ENCODE measurements at regions not wholly inside any gene's neighbourhood (a gene's known extent, or its start where the extent isn't known, plus 50 kb on each side); places are given as distances from the start of the nearest gene placed in this dataset.

GRCh38 chr12:58481811-58482210, 438.5 kb downstream of the LRIG3 start:
- no peaks in the 10 kb centered on the region for H3K36me3 Mint-ChIP-seq
- Histone ChIP-seq H3K36me3 (replicated peaks in 1 of 2; ENCODE audit: control insufficient read depth in 1 of 2, insufficient read depth in 2 of 2, low read length in 2 of 2) (no peaks in the 10 kb centered on the region), H3K79me2 (ENCODE audit: insufficient read depth, low read length) (no peaks in the 10 kb centered on the region), H3K27ac (ENCODE audit: low read depth in 1 of 2, low read length in 2 of 2) (no peak overlapping the region), H4K20me1 (ENCODE audit: insufficient read depth, low read length) (no peaks in the 10 kb centered on the region), H3K4me2 (replicated peaks; ENCODE audit: extremely low read depth, low read length, poor library complexity, severe bottlenecking) (no peak overlapping the region), H2AFZ (ENCODE audit: insufficient read depth, low read depth, low read length, poor library complexity, severe bottlenecking) (no peak overlapping the region), H3K4me3 (replicated peaks in 1 of 3; ENCODE audit: low read depth in 2 of 3, low read length in 3 of 3) (no peak overlapping the region), H3K9ac (ENCODE audit: insufficient read depth, low read length, poor library complexity, severe bottlenecking) (no peak overlapping the region), H3K9me3 (replicated peaks in 1 of 2; ENCODE audit: control insufficient read depth in 1 of 2, insufficient read depth in 1 of 2, low read length in 2 of 2) (no peaks in the 10 kb centered on the region), H3K4me1 (ENCODE audit: control insufficient read depth in 1 of 2, insufficient read depth in 2 of 2, low read length in 2 of 2) (no peaks in the 10 kb centered on the region), H3K27me3 (ENCODE audit: control insufficient read depth in 2 of 2, insufficient read depth in 2 of 2, low read length in 2 of 2) (no peaks in the 10 kb centered on the region)
- peaks cover 0 to 2% (median 0%) of the 10 kb centered on the region in 3 donors for H3K27me3 Mint-ChIP-seq (ENCODE audit: low read depth in 3 of 3)
- DNase-seq, result no peak
- no peak overlapping the region for H3K27ac Mint-ChIP-seq
- intact Hi-C loops (cut with micrococcal nuclease), result no loop called here
- H3K9me3 Mint-ChIP-seq, result peaks cover 0 to 6% (median 4%) of the 10 kb centered on the region in 7 donors
- TF ChIP-seq, protein P1, sequence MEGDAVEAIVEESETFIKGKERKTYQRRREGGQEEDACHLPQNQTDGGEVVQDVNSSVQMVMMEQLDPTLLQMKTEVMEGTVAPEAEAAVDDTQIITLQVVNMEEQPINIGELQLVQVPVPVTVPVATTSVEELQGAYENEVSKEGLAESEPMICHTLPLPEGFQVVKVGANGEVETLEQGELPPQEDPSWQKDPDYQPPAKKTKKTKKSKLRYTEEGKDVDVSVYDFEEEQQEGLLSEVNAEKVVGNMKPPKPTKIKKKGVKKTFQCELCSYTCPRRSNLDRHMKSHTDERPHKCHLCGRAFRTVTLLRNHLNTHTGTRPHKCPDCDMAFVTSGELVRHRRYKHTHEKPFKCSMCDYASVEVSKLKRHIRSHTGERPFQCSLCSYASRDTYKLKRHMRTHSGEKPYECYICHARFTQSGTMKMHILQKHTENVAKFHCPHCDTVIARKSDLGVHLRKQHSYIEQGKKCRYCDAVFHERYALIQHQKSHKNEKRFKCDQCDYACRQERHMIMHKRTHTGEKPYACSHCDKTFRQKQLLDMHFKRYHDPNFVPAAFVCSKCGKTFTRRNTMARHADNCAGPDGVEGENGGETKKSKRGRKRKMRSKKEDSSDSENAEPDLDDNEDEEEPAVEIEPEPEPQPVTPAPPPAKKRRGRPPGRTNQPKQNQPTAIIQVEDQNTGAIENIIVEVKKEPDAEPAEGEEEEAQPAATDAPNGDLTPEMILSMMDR (IDR thresholded peaks at IDR 0.05), result no peak
- 43% methylated on average over 1 of the region's 3 CpGs for WGBS (ENCODE audit: insufficient coverage)
- H3K4me1 Mint-ChIP-seq, result no peaks in the 10 kb centered on the region
- no peak overlapping the region for H3K4me3 Mint-ChIP-seq

GRCh38 chr12:58487255-58487654, 433.0 kb downstream of the LRIG3 start:
- no peak overlapping the region for H3K9ac ChIP-seq (ENCODE audit: insufficient read depth, low read length, poor library complexity, severe bottlenecking)
- no peak overlapping the region for H3K4me2 ChIP-seq (replicated peaks; ENCODE audit: extremely low read depth, low read length, poor library complexity, severe bottlenecking)
- no peaks in the 10 kb centered on the region for H3K9me3 ChIP-seq (replicated peaks in 1 of 2; ENCODE audit: control insufficient read depth in 1 of 2, insufficient read depth in 1 of 2, low read length in 2 of 2)
- no peaks in the 10 kb centered on the region for H4K20me1 ChIP-seq (ENCODE audit: insufficient read depth, low read length)
- no peak overlapping the region for H3K27ac Mint-ChIP-seq
- no peak overlapping the region for H2AFZ ChIP-seq (ENCODE audit: insufficient read depth, low read depth, low read length, poor library complexity, severe bottlenecking)
- no peak overlapping the region for H3K4me3 ChIP-seq (replicated peaks in 1 of 3; ENCODE audit: low read depth in 2 of 3, low read length in 3 of 3)
- no peaks in the 10 kb centered on the region for H3K4me1 ChIP-seq (ENCODE audit: control insufficient read depth in 1 of 2, insufficient read depth in 2 of 2, low read length in 2 of 2)
- no peaks in the 10 kb centered on the region for H3K4me1 Mint-ChIP-seq
- no peak for DNase-seq
- no CpG with 5 or more reads among the region's 1 CpG for WGBS (ENCODE audit: insufficient coverage)
- TF ChIP-seq, protein P1 (IDR thresholded peaks at IDR 0.05), result no peak
- intact Hi-C loops (cut with micrococcal nuclease), result no loop called here
- no peaks in the 10 kb centered on the region for H3K79me2 ChIP-seq (ENCODE audit: insufficient read depth, low read length)
- no peak overlapping the region for H3K4me3 Mint-ChIP-seq
- peaks cover 0 to 4% (median 0%) of the 10 kb centered on the region in 7 donors for H3K9me3 Mint-ChIP-seq
- no peak overlapping the region for H3K27ac ChIP-seq (ENCODE audit: low read depth in 1 of 2, low read length in 2 of 2)
- peaks cover 0 to 3% (median 2%) of the 10 kb centered on the region in 3 donors for H3K27me3 Mint-ChIP-seq (ENCODE audit: low read depth in 3 of 3)
- no peaks in the 10 kb centered on the region for H3K36me3 Mint-ChIP-seq
- H3K27me3 ChIP-seq (ENCODE audit: control insufficient read depth in 2 of 2, insufficient read depth in 2 of 2, low read length in 2 of 2), result no peaks in the 10 kb centered on the region
- H3K36me3 ChIP-seq (replicated peaks in 1 of 2; ENCODE audit: control insufficient read depth in 1 of 2, insufficient read depth in 2 of 2, low read length in 2 of 2), result no peaks in the 10 kb centered on the region

Data from CD14-positive monocyte (primary cell).